OCI-M1 (cell line): ENCODE measurements at regions not wholly inside any gene's neighbourhood (a gene's known extent, or its start where the extent isn't known, plus 50 kb on each side); places are given as distances from the start of the nearest gene placed in this dataset.
"Not testable (repeated sequence)": the region's sequence is repeated elsewhere in the genome, so short reads cannot be mapped to it uniquely, and the experiment has no call there.

Source experiments
- DNase-seq: peaks from one replicate; lab custom pipeline; 2025; lab: John Stamatoyannopoulos, UW

- DNase-seq: peak; percentile 74
Observed at GRCh38 chr15:84547150-84547549, 53.7 kb upstream of the ZSCAN2 start.

DNA sequence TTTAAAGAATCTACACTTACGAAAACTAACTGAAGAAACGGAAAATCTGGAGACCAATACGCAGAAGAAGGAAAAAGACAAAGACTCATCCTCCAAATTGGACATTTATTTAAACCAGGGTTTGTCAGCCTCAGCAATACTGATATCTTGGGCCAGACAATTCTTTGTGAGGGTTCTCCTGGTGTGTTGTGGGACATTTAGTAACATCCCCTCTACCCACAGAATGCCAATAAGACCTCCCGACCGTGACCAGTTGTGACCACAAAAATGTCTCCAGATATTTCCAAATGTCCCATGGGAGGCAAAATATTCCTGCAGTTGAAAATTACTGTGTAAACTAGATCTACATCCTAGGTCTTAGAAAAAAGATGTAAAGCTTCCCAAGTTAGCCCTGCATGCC, 50.3 kb upstream of the ZSCAN2 start:
- DNase-seq: not testable (repeated sequence)
